Lower leg skin (tissue), 3 donors: ENCODE measurements at regions not wholly inside any gene's neighbourhood (a gene's known extent, or its start where the extent isn't known, plus 50 kb on each side); places are given as distances from the start of the nearest gene placed in this dataset.

Experiments used
- CTCF ChIP-seq, 3 donors: fragments of 450-650 bp; IDR thresholded peaks; one replicate each; pipeline ENCODE4 v1.5.1; 2016; ENCODE audit warnings: antibody characterized with exemption in 3 of 3, mild to moderate bottlenecking in 3 of 3, moderate library complexity in 2 of 3
- POLR2A ChIP-seq, 2 donors: fragments of 450-650 bp; IDR thresholded peaks; one replicate each; pipeline ENCODE4 v1.6.1; 2016 to 2017; ENCODE audit warnings: antibody characterized with exemption in 2 of 2, mild to moderate bottlenecking in 1 of 2, moderate library complexity in 1 of 2

GRCh38 chr20:55755861-55756260 is 249.5 kb downstream of the CBLN4 start:
- TF ChIP-seq CTCF (IDR thresholded peaks at IDR 0.05): no peak
- TF ChIP-seq POLR2A (IDR thresholded peaks at IDR 0.05): no peak
